Mesenchymal stem cell (in vitro differentiated cells and primary cell): ENCODE measurements at regions not wholly inside any gene's neighbourhood (a gene's known extent, or its start where the extent isn't known, plus 50 kb on each side); places are given as distances from the start of the nearest gene placed in this dataset.
A peak's percentile ranks its signal among the peaks of the same experiment; 100 is the strongest.

Experiments used
- DNase-seq: peaks from one replicate; pipeline ENCODE4 v3.0.0-alpha.2; 2013
- H2AFZ ChIP-seq: one replicate; pipeline ENCODE4 v1.6.1; 2013; ENCODE audit warnings: low read depth, mild to moderate bottlenecking, control low read depth, inconsistent platforms, low read length, moderate library complexity
- H2AK5ac ChIP-seq: 2 replicates; pipeline ENCODE4 v1.6.1; 2013; ENCODE audit warnings: low read length, moderate library complexity, mild to moderate bottlenecking, inconsistent platforms; ENCODE audit not compliant: severe bottlenecking
- H2BK120ac ChIP-seq: one replicate; pipeline ENCODE4 v1.6.1; 2013; ENCODE audit warnings: low read depth, mild to moderate bottlenecking, inconsistent platforms, low read length, moderate library complexity
- H2BK12ac ChIP-seq, 2 experiments: one replicate each; pipeline ENCODE4 v1.6.1; 2013; ENCODE audit warnings: inconsistent platforms in 2 of 2, low read length in 2 of 2, mild to moderate bottlenecking in 2 of 2, moderate library complexity in 2 of 2, control low read depth in 1 of 2
- H2BK15ac ChIP-seq: one replicate; pipeline ENCODE4 v1.6.1; 2013; ENCODE audit warnings: mild to moderate bottlenecking, low read depth, inconsistent platforms; ENCODE audit not compliant: poor library complexity, severe bottlenecking
- H2BK5ac ChIP-seq: 2 replicates; pipeline ENCODE4 v1.6.1; 2013; ENCODE audit warnings: low read depth, mild to moderate bottlenecking, low read length, control low read depth, inconsistent platforms; ENCODE audit not compliant: poor library complexity, severe bottlenecking
- H3K14ac ChIP-seq, 2 experiments: one replicate each; pipeline ENCODE4 v1.6.1; 2013; ENCODE audit warnings: inconsistent platforms in 2 of 2, low read length in 2 of 2, control low read depth in 1 of 2, mild to moderate bottlenecking in 1 of 2, moderate library complexity in 1 of 2
- H3K18ac ChIP-seq, 2 experiments: one replicate each; pipeline ENCODE4 v1.6.1; 2013; ENCODE audit warnings: inconsistent platforms in 2 of 2, low read length in 2 of 2, control low read depth in 1 of 2, low read depth in 1 of 2, mild to moderate bottlenecking in 1 of 2
- H3K23ac ChIP-seq, 2 experiments: one replicate each; pipeline ENCODE4 v1.6.1; 2013; ENCODE audit warnings: inconsistent platforms in 2 of 2, low read length in 2 of 2, mild to moderate bottlenecking in 2 of 2, moderate library complexity in 2 of 2, control low read depth in 1 of 2
- H3K27ac ChIP-seq: 2 replicates; pipeline ENCODE4 v1.5.1; 2013; ENCODE audit warnings: mild to moderate bottlenecking, moderate library complexity, low read length, control low read depth, inconsistent platforms; ENCODE audit not compliant: poor library complexity, severe bottlenecking
- H3K27me3 ChIP-seq, 2 experiments: 2 replicates each; pipeline versions ENCODE4 v1.6.1 to v1.7.0; 2013; ENCODE audit warnings: low read length in 2 of 2, mild to moderate bottlenecking in 2 of 2, moderate library complexity in 2 of 2, control low read depth in 1 of 2, inconsistent platforms in 1 of 2; ENCODE audit not compliant: control insufficient read depth in 1 of 2, insufficient read depth in 1 of 2
- H3K36me3 ChIP-seq, 2 experiments: 2 replicates each; pipeline versions ENCODE4 v1.6.1 to v1.7.0; 2013; ENCODE audit warnings: low read length in 2 of 2, control low read depth in 1 of 2, inconsistent platforms in 1 of 2, low read depth in 1 of 2, mild to moderate bottlenecking in 1 of 2; ENCODE audit not compliant: insufficient read depth in 2 of 2, control insufficient read depth in 1 of 2
- H3K4ac ChIP-seq, 2 experiments: one replicate each; pipeline ENCODE4 v1.6.1; 2013; ENCODE audit warnings: inconsistent platforms in 2 of 2, low read length in 2 of 2, mild to moderate bottlenecking in 2 of 2, moderate library complexity in 2 of 2, control low read depth in 1 of 2, low read depth in 1 of 2
- H3K4me1 ChIP-seq: 2 replicates; pipeline ENCODE4 v1.6.1; 2013; ENCODE audit warnings: low read depth, low read length, control low read depth; ENCODE audit not compliant: control insufficient read depth, insufficient read depth
- H3K4me2 ChIP-seq: 2 replicates; pipeline ENCODE4 v1.6.1; 2013; ENCODE audit warnings: low read length, mild to moderate bottlenecking, inconsistent platforms; ENCODE audit not compliant: poor library complexity, severe bottlenecking
- H3K4me3 ChIP-seq, 2 experiments: 2 replicates each; pipeline versions ENCODE4 v1.5.1 to v1.7.0; 2013; ENCODE audit warnings: low read length in 2 of 2, mild to moderate bottlenecking in 2 of 2, control low read depth in 1 of 2, low read depth in 1 of 2; ENCODE audit not compliant: insufficient read depth in 1 of 2
- H3K79me1 ChIP-seq: replicated peaks from 2 replicates; pipeline ENCODE4 v1.6.1; 2013; ENCODE audit warnings: mild to moderate bottlenecking, control low read depth, low read length, inconsistent platforms; ENCODE audit not compliant: poor library complexity, severe bottlenecking
- H3K9ac ChIP-seq: 2 replicates; pipeline ENCODE4 v1.7.0; 2013; ENCODE audit warnings: mild to moderate bottlenecking, low read length, moderate library complexity
- H3K9me3 ChIP-seq: 2 replicates; pipeline ENCODE4 v1.7.0; 2013; ENCODE audit warnings: mild to moderate bottlenecking, low read length; ENCODE audit not compliant: control insufficient read depth
- H4K8ac ChIP-seq: one replicate; pipeline ENCODE4 v1.6.1; 2013; ENCODE audit warnings: inconsistent platforms, mild to moderate bottlenecking, low read length, moderate library complexity
- H4K91ac ChIP-seq: one replicate; pipeline ENCODE4 v1.6.1; 2013; ENCODE audit warnings: mild to moderate bottlenecking, low read length, inconsistent platforms
- WGBS: methylation state at CpG from one replicate; pipeline ENCODE4 v1.1.7; 2013; ENCODE audit warnings: mixed read lengths; 5-methylcytosine and 5-hydroxymethylcytosine counted together

- Histone ChIP-seq H2AK5ac (no peak overlapping the region), H3K27ac (no peak overlapping the region), H2BK5ac (no peak overlapping the region), H3K14ac (no peak overlapping the region), H2BK12ac (no peak overlapping the region), H3K4ac (no peak overlapping the region), H3K23ac (no peak overlapping the region), H3K79me1 (no peaks in the 10 kb centered on the region), H3K27me3 (peaks cover 14 to 29% of the 10 kb centered on the region in 2 experiments), H3K4me2 (no peak overlapping the region), H3K9me3 (no peaks in the 10 kb centered on the region), H4K91ac (no peak overlapping the region), H3K4me3 (no peak overlapping the region), H2BK120ac (no peak overlapping the region), H2AFZ (no peak overlapping the region), H3K36me3 (no peaks in the 10 kb centered on the region), H3K4me1 (peaks cover 7% of the 10 kb centered on the region), H2BK15ac (no peak overlapping the region), H3K9ac (no peak overlapping the region), H3K18ac (no peak overlapping the region), H4K8ac (no peak overlapping the region)
- WGBS: 91% methylated on average over 2 of the region's 2 CpGs
- no peak for DNase-seq
Measured at GRCh38 chr10:28935061-28935460, 257.7 kb downstream of the BAMBI start.

GRCh38 chr10:28937959-28938358 is 260.6 kb downstream of the BAMBI start:
- Histone ChIP-seq H4K91ac (no peak overlapping the region), H3K4me1 (peaks cover 7% of the 10 kb centered on the region), H3K79me1 (no peaks in the 10 kb centered on the region), H3K36me3 (no peaks in the 10 kb centered on the region), H2BK15ac (no peak overlapping the region), H2BK12ac (no peak overlapping the region), H2AFZ (no peak overlapping the region), H3K4me3 (no peak overlapping the region), H3K23ac (no peak overlapping the region), H3K4ac (no peak overlapping the region), H2BK120ac (no peak overlapping the region), H3K27me3 (peaks cover 14 to 29% of the 10 kb centered on the region in 2 experiments), H3K9ac (no peak overlapping the region), H3K14ac (no peak overlapping the region), H3K9me3 (no peaks in the 10 kb centered on the region), H4K8ac (no peak overlapping the region), H3K18ac (no peak overlapping the region), H2AK5ac (no peak overlapping the region), H2BK5ac (no peak overlapping the region), H3K4me2 (no peak overlapping the region), H3K27ac (no peak overlapping the region)
- WGBS: 88% methylated on average over 7 of the region's 7 CpGs
- DNase-seq: no peak

GRCh38 chr10:28938745-28939144 is 261.4 kb downstream of the BAMBI start:
- Histone ChIP-seq H3K9ac (no peak overlapping the region), H3K4me2 (no peak overlapping the region), H2BK12ac (no peak overlapping the region), H3K4me1 (peaks cover 7% of the 10 kb centered on the region), H3K14ac (no peak overlapping the region), H2BK120ac (no peak overlapping the region), H3K18ac (no peak overlapping the region), H3K23ac (no peak overlapping the region), H3K79me1 (no peaks in the 10 kb centered on the region), H2AFZ (no peak overlapping the region), H2AK5ac (no peak overlapping the region), H2BK5ac (no peak overlapping the region), H3K36me3 (no peaks in the 10 kb centered on the region), H3K4ac (no peak overlapping the region), H2BK15ac (no peak overlapping the region), H4K91ac (no peak overlapping the region), H3K9me3 (no peaks in the 10 kb centered on the region), H4K8ac (no peak overlapping the region), H3K4me3 (no peak overlapping the region), H3K27ac (no peak overlapping the region), H3K27me3 (peaks cover 14 to 29% of the 10 kb centered on the region in 2 experiments)
- peak; percentile 19 for DNase-seq
- no CpG with 5 or more reads among the region's 1 CpG for WGBS

GRCh38 chr10:28939281-28940157 is 262.2 kb downstream of the BAMBI start:
- peak; percentile 95 for DNase-seq
- H2AK5ac ChIP-seq: no peak overlapping the region
- no peaks in the 10 kb centered on the region for H3K79me1 ChIP-seq
- no peak overlapping the region for H3K14ac ChIP-seq
- peak overlapping the region; percentile 58 for H3K4me2 ChIP-seq
- H3K36me3 ChIP-seq: no peaks in the 10 kb centered on the region
- no peak overlapping the region for H4K91ac ChIP-seq
- peak overlapping the region; percentile 72 for H4K8ac ChIP-seq
- WGBS: 24% methylated on average over 29 of the region's 29 CpGs
- no peak overlapping the region for H3K23ac ChIP-seq
- H3K9ac ChIP-seq: peak overlapping the region; percentile 39
- H3K27me3 ChIP-seq: peaks cover 14 to 29% of the 10 kb centered on the region in 2 experiments
- peaks cover 7% of the 10 kb centered on the region for H3K4me1 ChIP-seq
- no peak overlapping the region for H2BK5ac ChIP-seq
- H3K18ac ChIP-seq: peak overlapping the region in 1 of 2 experiments; percentile 46
- H3K9me3 ChIP-seq: no peaks in the 10 kb centered on the region
- H2BK120ac ChIP-seq: no peak overlapping the region
- H3K27ac ChIP-seq: no peak overlapping the region
- H3K4ac ChIP-seq: no peak overlapping the region
- H2BK15ac ChIP-seq: peak overlapping the region; percentile 89
- peak overlapping the region in 1 of 2 experiments; percentile 29 for H2BK12ac ChIP-seq
- H2AFZ ChIP-seq: no peak overlapping the region
- peak overlapping the region in 1 of 2 experiments; percentile 3 for H3K4me3 ChIP-seq
